ENCODE measurements at regions not wholly inside any gene's neighbourhood (a gene's known extent, or its start where the extent isn't known, plus 50 kb on each side); places are given as distances from the start of the nearest gene placed in this dataset.

DNA sequence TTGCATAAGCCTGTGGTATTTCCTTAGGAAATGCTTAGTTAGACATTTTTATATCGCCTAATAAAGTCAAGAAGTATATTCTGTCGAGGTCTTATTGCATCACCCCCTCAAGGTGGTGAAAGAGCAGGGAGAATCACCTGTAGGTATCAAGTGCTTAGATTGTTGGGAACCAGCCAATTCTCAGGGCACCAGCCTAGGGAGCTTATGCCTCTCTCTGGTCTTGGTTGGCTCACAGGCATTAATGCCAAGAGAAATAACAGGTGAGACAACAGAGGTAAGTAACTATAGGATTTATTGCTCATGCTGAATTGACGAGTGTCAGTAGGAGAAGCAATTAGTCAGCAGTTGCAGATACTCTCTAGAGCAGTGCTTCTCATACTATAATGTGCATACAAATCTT is 663.3 kb upstream of the ZNF804A start:
- DNase-seq (ENCODE audit: extremely low spot score, unreplicated experiment), result no peak
- Mint-ChIP-seq H3K27ac (no peak overlapping the region), H3K4me3 (no peak overlapping the region), H3K4me1 (ENCODE audit: unreplicated experiment) (no peaks in the 10 kb centered on the region), H3K36me3 (no peaks in the 10 kb centered on the region), H3K9me3 (peaks cover 7% of the 10 kb centered on the region), H3K27me3 (no peaks in the 10 kb centered on the region)
- TF ChIP-seq, protein P1, sequence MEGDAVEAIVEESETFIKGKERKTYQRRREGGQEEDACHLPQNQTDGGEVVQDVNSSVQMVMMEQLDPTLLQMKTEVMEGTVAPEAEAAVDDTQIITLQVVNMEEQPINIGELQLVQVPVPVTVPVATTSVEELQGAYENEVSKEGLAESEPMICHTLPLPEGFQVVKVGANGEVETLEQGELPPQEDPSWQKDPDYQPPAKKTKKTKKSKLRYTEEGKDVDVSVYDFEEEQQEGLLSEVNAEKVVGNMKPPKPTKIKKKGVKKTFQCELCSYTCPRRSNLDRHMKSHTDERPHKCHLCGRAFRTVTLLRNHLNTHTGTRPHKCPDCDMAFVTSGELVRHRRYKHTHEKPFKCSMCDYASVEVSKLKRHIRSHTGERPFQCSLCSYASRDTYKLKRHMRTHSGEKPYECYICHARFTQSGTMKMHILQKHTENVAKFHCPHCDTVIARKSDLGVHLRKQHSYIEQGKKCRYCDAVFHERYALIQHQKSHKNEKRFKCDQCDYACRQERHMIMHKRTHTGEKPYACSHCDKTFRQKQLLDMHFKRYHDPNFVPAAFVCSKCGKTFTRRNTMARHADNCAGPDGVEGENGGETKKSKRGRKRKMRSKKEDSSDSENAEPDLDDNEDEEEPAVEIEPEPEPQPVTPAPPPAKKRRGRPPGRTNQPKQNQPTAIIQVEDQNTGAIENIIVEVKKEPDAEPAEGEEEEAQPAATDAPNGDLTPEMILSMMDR (conservative IDR thresholded peaks at IDR 0.05), result no peak

DNA sequence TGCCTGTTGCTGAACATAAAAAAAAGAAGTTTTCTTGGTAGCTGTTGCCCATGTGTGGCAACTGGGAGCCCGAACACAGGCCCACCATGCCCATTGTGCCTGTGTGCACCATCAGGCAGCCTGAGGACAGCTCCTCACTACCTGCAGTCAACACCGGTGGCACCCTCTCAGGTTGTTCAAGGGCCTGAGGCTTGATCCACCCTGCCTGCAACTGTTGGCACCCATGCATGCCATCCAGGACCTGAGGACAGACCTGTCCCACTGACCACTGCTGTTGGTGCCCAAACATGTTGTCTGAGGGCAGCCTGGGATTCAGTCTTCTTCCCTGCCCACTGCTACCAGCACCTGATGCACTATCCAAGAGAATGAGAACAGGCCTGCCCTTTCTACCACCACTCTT is 661.1 kb upstream of the ZNF804A start:
- TF ChIP-seq, protein P1 (conservative IDR thresholded peaks at IDR 0.05), result no peak
- no peak overlapping the region for H3K27ac Mint-ChIP-seq
- H3K36me3 Mint-ChIP-seq, result no peaks in the 10 kb centered on the region
- no peaks in the 10 kb centered on the region for H3K27me3 Mint-ChIP-seq
- no peak overlapping the region for H3K4me3 Mint-ChIP-seq
- no peak for DNase-seq (ENCODE audit: extremely low spot score, unreplicated experiment)
- H3K4me1 Mint-ChIP-seq (ENCODE audit: unreplicated experiment), result no peaks in the 10 kb centered on the region
- peaks cover 14% of the 10 kb centered on the region for H3K9me3 Mint-ChIP-seq

DNA sequence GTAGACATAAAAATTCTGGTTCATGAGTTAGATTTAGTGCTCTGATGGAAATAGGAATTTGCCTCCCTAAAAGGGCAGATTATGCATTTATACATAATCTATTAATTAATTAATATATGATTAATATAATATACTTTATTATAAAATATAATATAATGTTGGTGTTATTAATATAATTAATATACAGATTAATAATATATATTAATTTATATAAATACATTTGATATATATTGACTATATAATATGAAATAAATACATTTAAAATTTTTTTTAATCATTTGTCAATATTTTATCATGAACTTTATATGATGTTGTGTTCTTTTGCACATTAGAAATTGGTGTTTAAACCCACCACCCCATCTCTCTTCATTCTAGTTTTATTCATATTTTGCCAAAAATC is 652.1 kb upstream of the ZNF804A start:
- Mint-ChIP-seq H3K9me3 (peaks cover 8% of the 10 kb centered on the region), H3K36me3 (no peaks in the 10 kb centered on the region), H3K4me3 (no peak overlapping the region), H3K4me1 (ENCODE audit: unreplicated experiment) (no peaks in the 10 kb centered on the region), H3K27me3 (no peaks in the 10 kb centered on the region), H3K27ac (no peak overlapping the region)
- TF ChIP-seq, protein P1 (conservative IDR thresholded peaks at IDR 0.05), result no peak
- no peak for DNase-seq (ENCODE audit: extremely low spot score, unreplicated experiment)

DNA sequence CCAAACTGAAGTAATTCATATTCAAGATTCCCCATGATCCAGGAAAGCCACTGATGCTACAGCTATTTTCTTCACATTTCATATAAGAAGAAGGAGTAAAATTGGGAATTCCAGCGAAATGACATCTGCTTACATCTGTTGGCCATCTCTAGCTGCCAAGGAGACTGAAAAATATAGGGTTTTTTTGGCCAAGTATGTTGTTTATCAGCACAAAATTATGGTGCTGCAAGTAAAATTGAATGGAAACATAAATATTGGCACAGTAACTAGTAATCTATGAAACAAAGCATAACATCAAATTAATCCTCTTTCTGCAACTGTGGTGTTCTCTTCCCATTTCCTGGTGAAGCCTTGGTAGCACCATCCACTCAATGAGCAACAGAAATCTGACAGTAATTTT is 649.5 kb upstream of the ZNF804A start:
- no peaks in the 10 kb centered on the region for H3K4me1 Mint-ChIP-seq (ENCODE audit: unreplicated experiment)
- no peak for DNase-seq (ENCODE audit: extremely low spot score, unreplicated experiment)
- H3K27me3 Mint-ChIP-seq, result no peaks in the 10 kb centered on the region
- no peaks in the 10 kb centered on the region for H3K36me3 Mint-ChIP-seq
- TF ChIP-seq, protein P1 (conservative IDR thresholded peaks at IDR 0.05), result no peak
- H3K27ac Mint-ChIP-seq, result no peak overlapping the region
- no peaks in the 10 kb centered on the region for H3K9me3 Mint-ChIP-seq
- no peak overlapping the region for H3K4me3 Mint-ChIP-seq

DNA sequence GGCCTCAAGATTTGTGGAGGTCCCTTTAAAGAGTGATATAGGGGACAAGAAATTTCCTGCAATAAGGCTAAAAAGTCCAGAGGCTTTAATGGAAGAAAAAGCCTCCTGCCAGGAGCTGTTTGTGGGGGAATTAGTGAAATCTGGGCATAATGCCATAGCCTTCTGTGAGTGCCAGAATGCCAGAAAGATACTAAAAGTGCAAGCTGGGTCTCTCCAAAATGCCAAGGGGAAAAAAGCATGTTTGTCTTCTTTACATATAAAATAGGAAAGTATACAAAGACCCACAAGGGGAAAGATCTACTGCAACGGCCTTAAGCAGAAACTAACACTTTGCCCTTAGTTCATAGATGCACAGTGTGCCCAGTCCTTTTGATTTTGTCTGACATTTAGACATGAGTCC is 647.7 kb upstream of the ZNF804A start:
- no peaks in the 10 kb centered on the region for H3K9me3 Mint-ChIP-seq
- no peaks in the 10 kb centered on the region for H3K4me1 Mint-ChIP-seq (ENCODE audit: unreplicated experiment)
- no peak overlapping the region for H3K27ac Mint-ChIP-seq
- H3K4me3 Mint-ChIP-seq, result no peak overlapping the region
- H3K27me3 Mint-ChIP-seq, result no peaks in the 10 kb centered on the region
- DNase-seq (ENCODE audit: extremely low spot score, unreplicated experiment), result no peak
- TF ChIP-seq, protein P1 (conservative IDR thresholded peaks at IDR 0.05), result no peak
- H3K36me3 Mint-ChIP-seq, result no peaks in the 10 kb centered on the region

DNA sequence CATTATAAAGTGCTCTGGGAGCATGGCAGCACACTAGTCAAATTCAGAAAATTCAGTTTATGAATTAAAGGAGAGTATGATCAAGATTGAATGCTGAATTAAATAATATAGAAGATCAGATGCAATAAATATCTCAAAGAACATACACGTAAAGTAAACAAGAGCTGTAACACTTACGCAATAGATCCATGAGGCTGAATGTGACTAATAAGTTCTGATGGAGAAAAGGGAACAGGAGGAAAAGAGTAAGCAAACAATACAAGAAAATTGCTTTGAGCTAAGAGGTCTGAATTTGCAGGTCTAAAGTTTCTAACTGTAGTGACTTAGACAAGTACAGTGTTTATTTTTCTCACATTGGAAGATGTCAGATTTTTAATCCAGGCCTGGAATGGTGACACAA is 646.7 kb upstream of the ZNF804A start:
- H3K27me3 Mint-ChIP-seq, result no peaks in the 10 kb centered on the region
- no peaks in the 10 kb centered on the region for H3K36me3 Mint-ChIP-seq
- TF ChIP-seq, protein P1 (conservative IDR thresholded peaks at IDR 0.05), result no peak
- no peaks in the 10 kb centered on the region for H3K9me3 Mint-ChIP-seq
- no peak for DNase-seq (ENCODE audit: extremely low spot score, unreplicated experiment)
- H3K4me3 Mint-ChIP-seq, result no peak overlapping the region
- H3K4me1 Mint-ChIP-seq (ENCODE audit: unreplicated experiment), result no peaks in the 10 kb centered on the region
- H3K27ac Mint-ChIP-seq, result no peak overlapping the region

Measured in type B pancreatic cell (in vitro differentiated cells).